Ishikawa (cell line): ENCODE measurements at regions not wholly inside any gene's neighbourhood (a gene's known extent, or its start where the extent isn't known, plus 50 kb on each side); places are given as distances from the start of the nearest gene placed in this dataset.

Source experiments
- CEBPB ChIP-seq: IDR thresholded peaks from 2 replicates; pipeline ENCODE4 v1.6.1; 2012
- CREB1 ChIP-seq: IDR thresholded peaks from 2 replicates; pipeline ENCODE4 v1.6.1; 2012; ENCODE audit warnings: low read depth
- EGR1 ChIP-seq: IDR thresholded peaks from 2 replicates; pipeline ENCODE4 v1.6.1; 2012
- EP300 ChIP-seq: IDR thresholded peaks from 2 replicates; pipeline ENCODE4 v1.6.1; 2012; ENCODE audit warnings: borderline replicate concordance
- FOXM1 ChIP-seq: IDR thresholded peaks from 2 replicates; pipeline ENCODE4 v1.6.1; 2012; ENCODE audit warnings: low read depth, borderline replicate concordance
- MAX ChIP-seq: IDR thresholded peaks from 2 replicates; pipeline ENCODE4 v1.6.1; 2012
- NFIC ChIP-seq: IDR thresholded peaks from 2 replicates; pipeline ENCODE4 v1.6.1; 2012
- RAD21 ChIP-seq: IDR thresholded peaks from 2 replicates; pipeline ENCODE4 v1.6.1; 2012; ENCODE audit warnings: low read depth
- REST ChIP-seq: IDR thresholded peaks from 2 replicates; pipeline ENCODE4 v1.6.1; 2012; ENCODE audit warnings: low read depth, mild to moderate bottlenecking
- TAF1 ChIP-seq: IDR thresholded peaks from 2 replicates; pipeline ENCODE4 v1.6.1; 2012; ENCODE audit warnings: low read depth, mild to moderate bottlenecking
- TCF12 ChIP-seq: IDR thresholded peaks from 2 replicates; pipeline ENCODE4 v1.6.1; 2012; ENCODE audit warnings: low read depth
- TEAD4 ChIP-seq: IDR thresholded peaks from 2 replicates; pipeline ENCODE4 v1.6.1; 2012
- USF1 ChIP-seq: IDR thresholded peaks from 2 replicates; pipeline ENCODE4 v1.6.1; 2012
- YY1 ChIP-seq: IDR thresholded peaks from 2 replicates; pipeline ENCODE4 v1.6.1; 2012; ENCODE audit warnings: low read depth
- ZBTB7A ChIP-seq: IDR thresholded peaks from 2 replicates; pipeline ENCODE4 v1.6.1; 2012; ENCODE audit warnings: low read depth

GRCh38 chr10:63761243-63761642 is 240.0 kb downstream of the REEP3 start:
- TF ChIP-seq USF1 (peak; percentile 51), RAD21 (no peak)

GRCh38 chr10:63763744-63764143 is 242.5 kb downstream of the REEP3 start:
- no peak for TF ChIP-seq EP300
- TF ChIP-seq YY1, result no peak
- no peak for TF ChIP-seq NFIC
- TF ChIP-seq EGR1, result no peak
- no peak for TF ChIP-seq REST
- TF ChIP-seq TCF12, result no peak
- no peak for TF ChIP-seq CREB1
- TF ChIP-seq MAX, result no peak
- no peak for TF ChIP-seq CEBPB
- no peak for TF ChIP-seq FOXM1
- no peak for TF ChIP-seq TEAD4
- no peak for TF ChIP-seq RAD21
- no peak for TF ChIP-seq ZBTB7A
- TF ChIP-seq USF1, result no peak
- TF ChIP-seq TAF1, result no peak

- TF ChIP-seq CEBPB (no peak), RAD21 (no peak), TAF1 (no peak), REST (no peak), CREB1 (no peak), EGR1 (no peak), EP300 (no peak), NFIC (no peak), TEAD4 (no peak), ZBTB7A (no peak), USF1 (no peak), YY1 (no peak), FOXM1 (no peak), MAX (no peak), TCF12 (no peak)
These were observed 243.9 kb downstream of the REEP3 start for GRCh38 chr10:63765126-63765525.

- TF ChIP-seq FOXM1 (no peak), TCF12 (no peak), RAD21 (no peak), EGR1 (no peak), REST (no peak), CREB1 (no peak), TAF1 (no peak), MAX (no peak), ZBTB7A (no peak), USF1 (no peak), NFIC (no peak), YY1 (no peak), CEBPB (no peak), TEAD4 (no peak)
These were observed 245.5 kb downstream of the REEP3 start for GRCh38 chr10:63766745-63767137.
